ENCODE measurements at regions not wholly inside any gene's neighbourhood (a gene's known extent, or its start where the extent isn't known, plus 50 kb on each side); places are given as distances from the start of the nearest gene placed in this dataset.
"Not testable (repeated sequence)": the region's sequence is repeated elsewhere in the genome, so short reads cannot be mapped to it uniquely, and the experiment has no call there.

- no peak for DNase-seq (ENCODE audit: low read depth, low spot score)
- ChIA-PET POLR2A (no interaction called here), CTCF (no interaction called here)
- no peak overlapping the region for H3K4me3 ChIP-seq (ENCODE audit: low read depth, low read length)
- TF ChIP-seq, protein P1, sequence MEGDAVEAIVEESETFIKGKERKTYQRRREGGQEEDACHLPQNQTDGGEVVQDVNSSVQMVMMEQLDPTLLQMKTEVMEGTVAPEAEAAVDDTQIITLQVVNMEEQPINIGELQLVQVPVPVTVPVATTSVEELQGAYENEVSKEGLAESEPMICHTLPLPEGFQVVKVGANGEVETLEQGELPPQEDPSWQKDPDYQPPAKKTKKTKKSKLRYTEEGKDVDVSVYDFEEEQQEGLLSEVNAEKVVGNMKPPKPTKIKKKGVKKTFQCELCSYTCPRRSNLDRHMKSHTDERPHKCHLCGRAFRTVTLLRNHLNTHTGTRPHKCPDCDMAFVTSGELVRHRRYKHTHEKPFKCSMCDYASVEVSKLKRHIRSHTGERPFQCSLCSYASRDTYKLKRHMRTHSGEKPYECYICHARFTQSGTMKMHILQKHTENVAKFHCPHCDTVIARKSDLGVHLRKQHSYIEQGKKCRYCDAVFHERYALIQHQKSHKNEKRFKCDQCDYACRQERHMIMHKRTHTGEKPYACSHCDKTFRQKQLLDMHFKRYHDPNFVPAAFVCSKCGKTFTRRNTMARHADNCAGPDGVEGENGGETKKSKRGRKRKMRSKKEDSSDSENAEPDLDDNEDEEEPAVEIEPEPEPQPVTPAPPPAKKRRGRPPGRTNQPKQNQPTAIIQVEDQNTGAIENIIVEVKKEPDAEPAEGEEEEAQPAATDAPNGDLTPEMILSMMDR (IDR thresholded peaks at IDR 0.05; ENCODE audit: insufficient read depth, low read length, missing control alignments): no peak
These were observed 318.7 kb downstream of the RFPL4B start for GRCh38 chr6:112665815-112666214.

- DNase-seq (ENCODE audit: low read depth, low spot score): no peak
- TF ChIP-seq, protein P1 (IDR thresholded peaks at IDR 0.05; ENCODE audit: insufficient read depth, low read length, missing control alignments): no peak
- POLR2A ChIA-PET: no interaction called here
- H3K4me3 ChIP-seq (ENCODE audit: low read depth, low read length): no peak overlapping the region
- CTCF ChIA-PET: interaction anchor here (1.8 kb wide), 1 partner anchor 12 kb away, joined by 5 read pairs; no protein-coding TSS in a partner anchor
These were observed 320.3 kb downstream of the RFPL4B start for GRCh38 chr6:112667427-112667826.

DNA sequence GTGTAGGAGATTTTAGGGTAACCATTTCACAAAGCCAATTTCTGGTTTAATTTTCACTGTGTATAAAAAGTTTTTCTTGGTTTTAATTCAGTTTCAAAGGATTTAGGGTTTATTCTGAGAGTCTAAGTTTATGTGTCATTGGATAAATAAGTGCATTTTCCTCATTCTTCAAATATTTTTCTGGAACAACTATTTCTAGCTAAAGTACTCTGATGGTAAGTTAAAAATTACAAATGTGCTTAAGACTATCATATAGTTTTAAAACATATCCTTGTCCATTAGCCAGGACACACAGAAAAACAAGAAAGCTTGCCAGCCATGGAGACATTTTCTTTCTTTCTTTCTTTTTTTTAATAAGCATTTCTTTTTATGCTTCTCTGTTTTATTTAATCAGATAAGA, 333.0 kb downstream of the RFPL4B start:
- no peak overlapping the region for H3K4me3 ChIP-seq (ENCODE audit: low read depth, low read length)
- ChIA-PET CTCF (interaction anchor here (1.7 kb wide), 1 partner anchor 12 kb away, joined by 5 read pairs; no protein-coding TSS in a partner anchor), POLR2A (no interaction called here)
- no peak for DNase-seq (ENCODE audit: low read depth, low spot score)
- TF ChIP-seq, protein P1 (IDR thresholded peaks at IDR 0.05; ENCODE audit: insufficient read depth, low read length, missing control alignments): no peak

DNA sequence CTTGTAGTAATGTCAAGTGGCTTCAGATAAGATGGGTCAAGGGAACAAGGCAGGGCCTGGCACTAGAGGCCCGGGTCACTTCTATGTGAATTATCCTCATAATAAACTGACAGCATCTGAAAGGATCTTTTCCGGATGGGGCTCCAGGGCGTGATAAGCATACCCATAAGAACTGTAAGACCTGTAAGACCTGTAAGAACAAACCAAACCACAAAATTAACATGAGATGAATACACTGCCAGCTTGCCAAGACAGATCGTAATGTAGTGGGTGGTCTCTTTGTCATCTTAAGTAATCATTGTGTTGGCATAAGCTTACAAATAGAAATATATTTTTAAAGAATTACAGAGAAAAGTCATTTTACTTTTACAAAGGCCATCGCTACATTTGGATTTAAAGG, 334.9 kb downstream of the RFPL4B start:
- TF ChIP-seq, protein P1 (IDR thresholded peaks at IDR 0.05; ENCODE audit: insufficient read depth, low read length, missing control alignments): no peak
- DNase-seq (ENCODE audit: low read depth, low spot score): no peak
- ChIA-PET POLR2A (no interaction called here), CTCF (no interaction called here)
- no peak overlapping the region for H3K4me3 ChIP-seq (ENCODE audit: low read depth, low read length)

DNA sequence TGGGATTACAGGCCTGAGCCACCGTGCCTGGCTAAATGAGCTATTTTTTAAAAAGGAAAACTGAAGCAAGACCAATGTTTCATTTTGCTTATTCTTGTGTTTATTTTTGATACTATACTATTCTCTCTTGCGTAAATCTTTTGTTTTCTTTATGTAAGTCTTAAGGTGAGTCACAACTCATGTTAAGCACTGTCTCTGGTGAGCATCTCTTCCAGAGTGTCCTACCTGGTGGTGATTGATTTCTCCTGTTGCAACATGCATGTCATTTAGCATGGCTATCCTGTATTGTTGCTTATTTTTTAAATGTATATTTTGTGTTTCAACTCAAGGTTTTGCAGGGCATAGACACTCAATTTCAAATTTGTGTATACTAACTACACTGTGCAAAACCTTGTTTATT, 336.0 kb downstream of the RFPL4B start:
- H3K4me3 ChIP-seq (ENCODE audit: low read depth, low read length): no peak overlapping the region
- DNase-seq (ENCODE audit: low read depth, low spot score): no peak
- ChIA-PET POLR2A (no interaction called here), CTCF (no interaction called here)
- TF ChIP-seq, protein P1 (IDR thresholded peaks at IDR 0.05; ENCODE audit: insufficient read depth, low read length, missing control alignments): no peak

DNA sequence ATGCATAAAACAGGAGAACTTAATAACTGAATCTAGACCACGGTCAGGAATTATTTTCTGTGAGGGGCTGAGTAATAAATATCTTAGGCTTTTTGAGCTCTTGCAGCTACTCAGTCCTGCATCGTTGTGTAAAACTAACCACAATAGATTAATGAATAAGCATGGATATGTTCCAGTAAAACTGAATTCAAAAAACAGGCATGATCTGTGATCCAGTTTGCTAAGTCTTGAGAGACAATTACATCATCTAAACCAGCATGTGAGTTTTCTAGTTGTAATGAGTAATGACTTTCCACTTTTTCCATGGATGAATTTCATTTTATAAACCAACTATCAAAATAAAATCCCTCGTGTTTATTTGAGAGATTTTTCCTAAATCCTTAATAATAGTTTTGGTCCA, 336.8 kb downstream of the RFPL4B start:
- POLR2A ChIA-PET: no interaction called here
- TF ChIP-seq, protein P1 (IDR thresholded peaks at IDR 0.05; ENCODE audit: insufficient read depth, low read length, missing control alignments): no peak
- no peak overlapping the region for H3K4me3 ChIP-seq (ENCODE audit: low read depth, low read length)
- peak; percentile 82 for DNase-seq (ENCODE audit: low read depth, low spot score)
- CTCF ChIA-PET: no interaction called here

GRCh38 chr6:112685521-112686220, 338.5 kb downstream of the RFPL4B start:
- H3K4me3 ChIP-seq (ENCODE audit: low read depth, low read length); CTCF ChIA-PET; POLR2A ChIA-PET; DNase-seq (ENCODE audit: low read depth, low spot score): not testable (repeated sequence)

DNA sequence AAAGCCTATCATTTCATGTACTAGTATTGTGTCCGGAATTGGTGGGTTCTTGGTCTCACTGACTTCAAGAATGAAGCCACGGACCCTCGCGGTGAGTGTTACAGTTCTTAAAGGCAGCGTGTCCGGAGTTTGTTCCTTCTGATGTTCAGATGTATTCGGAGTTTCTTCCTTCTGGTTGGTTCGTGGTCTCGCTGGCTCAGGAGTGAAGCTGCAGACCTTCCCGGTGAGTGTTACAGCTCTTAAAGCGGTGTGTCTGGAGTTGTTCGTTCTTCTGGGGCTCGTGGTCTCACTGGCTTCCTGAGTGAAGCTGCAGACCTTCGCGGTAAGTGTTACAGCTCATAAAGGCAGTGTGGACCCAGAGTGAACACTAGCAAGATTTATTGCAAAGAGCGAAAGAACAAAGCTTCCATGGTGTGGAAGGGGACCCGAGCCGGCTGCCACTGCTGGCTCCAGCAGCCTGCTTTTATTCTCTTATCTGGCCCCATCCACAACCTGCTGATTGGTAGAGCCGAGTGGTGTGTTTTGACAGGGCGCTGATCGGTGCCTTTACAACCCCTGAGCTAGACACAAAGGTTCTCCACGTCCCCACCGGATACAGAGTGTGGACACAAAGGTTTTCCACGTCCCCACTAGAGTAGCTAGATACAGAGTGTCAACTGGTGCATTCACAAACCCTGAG, 341.5 kb downstream of the RFPL4B start:
- H3K4me3 ChIP-seq (ENCODE audit: low read depth, low read length); DNase-seq (ENCODE audit: low read depth, low spot score); POLR2A ChIA-PET: not testable (repeated sequence)
- CTCF ChIA-PET: interaction anchor here (0.9 kb wide), 1 partner anchor 12 kb away, joined by 3 read pairs; no protein-coding TSS in a partner anchor

DNA sequence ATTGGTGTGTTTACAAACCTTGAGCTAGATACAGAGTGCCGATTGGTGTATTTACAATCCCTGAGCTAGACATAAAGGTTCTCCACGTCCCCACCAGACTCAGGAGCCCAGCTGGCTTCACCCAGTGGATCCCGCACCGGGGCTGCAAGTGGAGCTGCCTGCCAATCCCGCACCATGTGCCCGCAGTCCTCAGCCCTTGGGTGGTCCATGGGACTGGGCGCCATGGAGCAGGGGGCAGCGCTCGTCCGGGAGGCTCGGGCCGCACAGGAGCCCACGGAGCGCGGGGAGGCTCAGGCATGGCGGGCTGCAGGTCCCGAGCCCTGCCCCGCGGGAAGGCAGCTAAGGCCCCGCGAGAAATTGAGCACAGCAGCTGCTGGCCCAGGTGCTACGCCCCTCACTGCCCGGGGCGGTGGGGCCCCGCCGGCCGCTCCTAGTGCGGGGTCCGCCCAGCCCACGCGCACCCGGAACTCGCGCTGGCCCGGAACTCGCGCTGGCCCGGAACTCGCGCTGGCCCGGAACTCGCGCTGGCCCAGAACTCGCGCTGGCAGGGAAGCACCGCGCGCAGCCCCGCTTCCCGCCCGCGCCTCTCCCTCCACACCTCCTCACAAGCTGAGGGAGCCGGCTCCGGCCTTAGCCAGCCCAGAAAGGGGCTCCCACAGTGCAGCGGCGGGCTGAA, 342.2 kb downstream of the RFPL4B start:
- DNase-seq (ENCODE audit: low read depth, low spot score); H3K4me3 ChIP-seq (ENCODE audit: low read depth, low read length); POLR2A ChIA-PET; CTCF ChIA-PET: not testable (repeated sequence)
